MG63 (cell line): ENCODE measurements at regions not wholly inside any gene's neighbourhood (a gene's known extent, or its start where the extent isn't known, plus 50 kb on each side); places are given as distances from the start of the nearest gene placed in this dataset.

Experiments
- DNase-seq: peaks from one replicate; pipeline ENCODE4 v3.0.0-alpha.2; 2020
- H3K27me3 ChIP-seq: fragments of 250-450 bp; sonication (Bioruptor Pico); 2 replicates; pipeline ENCODE4 v1.5.1; 2020; ENCODE audit warnings: mild to moderate bottlenecking, moderate library complexity
- H3K36me3 ChIP-seq: fragments of 250-450 bp; sonication (Bioruptor Pico); 2 replicates; pipeline ENCODE4 v1.5.1; 2020; ENCODE audit warnings: mild to moderate bottlenecking, moderate library complexity
- H3K4me3 ChIP-seq: fragments of 250-450 bp; sonication (Bioruptor Pico); 2 replicates; pipeline ENCODE4 v1.5.1; 2020; ENCODE audit warnings: mild to moderate bottlenecking, moderate library complexity
- H3K9me3 ChIP-seq: fragments of 250-450 bp; sonication (Bioruptor Pico); 2 replicates; pipeline ENCODE4 v1.5.1; 2020; ENCODE audit warnings: mild to moderate bottlenecking, moderate library complexity

DNA sequence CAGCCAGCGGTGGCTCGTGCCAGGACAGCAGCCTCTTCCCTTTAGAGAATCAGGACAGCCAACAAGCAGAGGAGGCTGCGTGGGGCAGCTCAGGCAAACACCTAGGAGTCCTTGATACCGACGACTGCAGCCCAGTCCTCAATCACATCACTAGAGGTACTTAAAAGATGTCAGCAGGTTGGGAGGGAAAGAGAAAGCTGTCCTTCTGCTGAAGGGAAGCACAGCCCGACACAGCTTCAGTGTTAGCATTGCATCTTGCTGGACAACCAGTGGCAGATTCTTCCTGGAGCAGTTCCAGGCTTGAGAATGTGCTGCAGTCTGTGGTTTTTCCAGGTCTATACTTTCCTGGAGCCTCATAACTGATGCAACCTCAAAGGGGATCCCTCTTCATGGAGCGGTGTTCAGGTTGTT lies 230.5 kb downstream of the SYK start:
- H3K4me3 ChIP-seq = no peak overlapping the region
- H3K9me3 ChIP-seq = no peaks in the 10 kb centered on the region
- H3K36me3 ChIP-seq = no peaks in the 10 kb centered on the region
- no peaks in the 10 kb centered on the region for H3K27me3 ChIP-seq
- no peak for DNase-seq

GRCh38 chr9:91033270-91033669 lies 231.7 kb downstream of the SYK start:
- DNase-seq = no peak
- Histone ChIP-seq H3K27me3 (no peaks in the 10 kb centered on the region), H3K4me3 (no peak overlapping the region), H3K9me3 (no peaks in the 10 kb centered on the region), H3K36me3 (no peaks in the 10 kb centered on the region)

DNA sequence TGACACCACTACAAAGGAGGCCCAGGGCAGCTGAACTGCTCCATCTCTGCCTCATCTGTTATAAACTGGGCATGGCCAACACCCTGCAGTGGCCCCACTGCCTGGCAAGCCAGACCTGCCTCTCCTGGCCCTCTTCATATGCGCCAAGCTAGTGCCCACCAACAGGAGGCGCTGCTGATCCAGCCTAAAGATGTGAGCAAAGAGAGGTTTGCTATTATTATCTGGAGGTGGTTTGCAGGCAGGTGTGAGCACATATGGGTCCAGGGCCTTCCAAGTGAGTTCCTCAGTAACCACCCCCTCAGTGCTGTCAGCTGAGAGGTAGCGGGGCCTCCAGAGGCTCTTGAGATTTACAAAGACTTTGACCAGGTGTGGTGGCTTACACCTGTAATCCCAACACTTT lies 232.2 kb downstream of the SYK start:
- H3K36me3 ChIP-seq = no peaks in the 10 kb centered on the region
- H3K9me3 ChIP-seq = no peaks in the 10 kb centered on the region
- H3K27me3 ChIP-seq = no peaks in the 10 kb centered on the region
- DNase-seq = no peak
- no peak overlapping the region for H3K4me3 ChIP-seq

GRCh38 chr9:91034521-91034920 lies 232.9 kb downstream of the SYK start:
- H3K27me3 ChIP-seq = no peaks in the 10 kb centered on the region
- no peak overlapping the region for H3K4me3 ChIP-seq
- no peak for DNase-seq
- H3K9me3 ChIP-seq = no peaks in the 10 kb centered on the region
- H3K36me3 ChIP-seq = no peaks in the 10 kb centered on the region

DNA sequence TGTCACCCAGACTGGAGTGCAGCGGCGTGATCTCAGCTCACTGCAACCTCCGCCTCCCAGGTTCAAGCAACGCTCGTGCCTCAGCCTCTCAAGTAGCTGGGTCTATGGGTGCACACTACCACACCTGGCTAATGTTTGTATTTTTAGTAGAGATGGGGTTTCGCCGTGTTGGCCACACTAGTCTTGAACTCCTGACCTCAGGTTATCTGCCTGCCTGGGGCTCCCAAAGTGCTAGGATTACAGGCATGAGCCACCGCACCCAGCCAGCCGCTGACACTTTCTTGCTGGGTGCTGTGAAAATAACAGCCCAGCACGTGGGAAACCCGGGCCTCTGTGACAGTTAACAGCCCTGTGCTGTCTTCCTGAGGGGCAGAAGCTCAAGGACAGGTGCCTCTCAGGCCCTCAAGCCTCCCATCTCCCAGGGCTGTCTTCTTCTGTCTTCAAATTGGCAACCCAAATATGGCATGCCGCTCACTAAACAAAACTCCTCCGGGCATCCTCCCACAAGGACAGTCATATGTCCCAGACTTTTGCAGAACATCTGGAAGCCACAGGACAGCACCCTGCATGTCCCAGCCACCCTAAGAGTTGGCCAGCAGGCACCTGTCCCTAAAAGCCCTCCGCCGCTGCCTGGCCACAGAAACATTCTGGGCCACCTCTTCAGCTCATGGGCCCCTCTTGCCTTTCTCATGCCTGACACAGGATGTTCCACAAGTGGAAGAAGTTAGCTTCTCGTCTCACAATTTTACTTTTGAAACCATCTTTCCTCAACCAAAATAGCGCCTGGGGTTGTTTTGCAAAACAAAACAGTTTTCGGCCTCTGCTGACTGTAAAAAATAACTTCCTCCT lies 233.6 kb downstream of the SYK start:
- Histone ChIP-seq H3K9me3 (no peaks in the 10 kb centered on the region), H3K4me3 (no peak overlapping the region), H3K27me3 (no peaks in the 10 kb centered on the region), H3K36me3 (no peaks in the 10 kb centered on the region)
- DNase-seq = no peak

DNA sequence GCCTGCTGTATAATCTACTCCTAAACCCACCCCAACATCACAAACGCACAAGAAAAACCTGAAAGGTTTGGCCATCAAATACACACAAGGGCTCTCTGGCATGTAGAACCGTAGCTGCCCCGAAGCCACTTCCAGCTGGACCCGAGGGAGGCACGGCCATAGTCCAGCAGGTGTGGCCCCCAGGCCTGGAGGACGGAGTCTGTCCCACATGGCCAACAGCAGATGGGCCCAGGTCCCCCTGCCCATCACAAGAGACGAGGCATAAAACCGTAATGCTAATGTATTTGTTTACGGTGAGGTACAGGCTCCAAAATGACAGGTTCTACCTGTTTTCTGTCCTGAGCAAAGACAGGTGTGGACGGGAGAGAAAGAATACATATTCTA lies 234.2 kb downstream of the SYK start:
- Histone ChIP-seq H3K4me3 (no peak overlapping the region), H3K36me3 (no peaks in the 10 kb centered on the region), H3K9me3 (no peaks in the 10 kb centered on the region), H3K27me3 (no peaks in the 10 kb centered on the region)
- DNase-seq = no peak

DNA sequence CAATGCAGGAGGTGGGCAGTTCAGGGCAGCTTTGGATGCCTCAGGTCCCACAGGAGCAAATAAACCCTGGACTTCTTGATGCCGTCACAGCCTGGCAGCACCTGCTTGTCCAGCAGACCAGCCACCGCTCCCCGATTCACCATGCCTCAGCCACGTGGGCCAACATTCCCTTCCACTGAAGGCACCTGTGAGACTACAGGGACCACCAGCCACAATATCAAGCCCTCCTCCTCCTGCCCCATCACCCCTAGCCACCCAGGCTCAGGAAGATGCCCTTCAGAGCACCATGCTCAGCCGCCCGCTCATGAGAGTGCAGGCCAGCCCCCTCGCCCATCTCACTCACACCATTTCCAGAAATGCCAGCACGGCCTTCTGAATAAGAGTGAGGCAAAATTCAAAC lies 234.7 kb downstream of the SYK start:
- H3K9me3 ChIP-seq = no peaks in the 10 kb centered on the region
- H3K4me3 ChIP-seq = no peak overlapping the region
- no peak for DNase-seq
- H3K27me3 ChIP-seq = no peaks in the 10 kb centered on the region
- no peaks in the 10 kb centered on the region for H3K36me3 ChIP-seq

DNA sequence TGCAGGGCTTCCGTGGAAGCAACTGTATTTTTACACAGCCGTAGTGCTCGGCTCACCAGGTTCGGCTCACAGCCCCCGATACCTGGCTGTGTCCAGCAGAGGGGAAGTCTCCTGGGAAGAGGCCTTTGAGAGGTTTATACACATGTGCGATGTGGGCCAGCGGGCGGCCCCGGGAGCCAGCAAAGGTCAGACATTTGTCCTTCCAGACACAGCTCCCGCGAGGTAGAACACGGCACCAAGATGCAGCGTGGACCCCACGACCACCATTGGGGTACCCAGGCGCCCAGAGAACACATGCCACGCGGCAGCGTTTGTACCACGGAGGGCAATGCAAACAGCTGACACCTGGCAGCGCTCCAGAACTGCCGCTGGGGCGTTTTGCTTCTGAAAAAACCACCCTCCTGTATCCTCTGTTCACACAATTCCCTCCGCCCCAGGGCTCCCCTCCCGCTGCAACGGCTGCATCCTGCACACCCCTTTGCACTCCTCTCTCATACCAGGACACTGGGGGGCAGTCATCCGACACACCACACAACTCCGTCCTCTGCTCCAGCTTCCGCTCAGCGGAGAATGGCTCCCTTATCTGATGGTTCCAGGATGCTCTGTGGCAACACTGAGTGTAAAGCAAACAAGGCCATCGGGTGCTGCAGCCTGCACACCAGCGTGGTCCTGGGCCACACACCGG lies 235.3 kb downstream of the SYK start:
- H3K27me3 ChIP-seq = no peaks in the 10 kb centered on the region
- peak; percentile 44 for DNase-seq
- no peak overlapping the region for H3K4me3 ChIP-seq
- H3K36me3 ChIP-seq = no peaks in the 10 kb centered on the region
- no peaks in the 10 kb centered on the region for H3K9me3 ChIP-seq

DNA sequence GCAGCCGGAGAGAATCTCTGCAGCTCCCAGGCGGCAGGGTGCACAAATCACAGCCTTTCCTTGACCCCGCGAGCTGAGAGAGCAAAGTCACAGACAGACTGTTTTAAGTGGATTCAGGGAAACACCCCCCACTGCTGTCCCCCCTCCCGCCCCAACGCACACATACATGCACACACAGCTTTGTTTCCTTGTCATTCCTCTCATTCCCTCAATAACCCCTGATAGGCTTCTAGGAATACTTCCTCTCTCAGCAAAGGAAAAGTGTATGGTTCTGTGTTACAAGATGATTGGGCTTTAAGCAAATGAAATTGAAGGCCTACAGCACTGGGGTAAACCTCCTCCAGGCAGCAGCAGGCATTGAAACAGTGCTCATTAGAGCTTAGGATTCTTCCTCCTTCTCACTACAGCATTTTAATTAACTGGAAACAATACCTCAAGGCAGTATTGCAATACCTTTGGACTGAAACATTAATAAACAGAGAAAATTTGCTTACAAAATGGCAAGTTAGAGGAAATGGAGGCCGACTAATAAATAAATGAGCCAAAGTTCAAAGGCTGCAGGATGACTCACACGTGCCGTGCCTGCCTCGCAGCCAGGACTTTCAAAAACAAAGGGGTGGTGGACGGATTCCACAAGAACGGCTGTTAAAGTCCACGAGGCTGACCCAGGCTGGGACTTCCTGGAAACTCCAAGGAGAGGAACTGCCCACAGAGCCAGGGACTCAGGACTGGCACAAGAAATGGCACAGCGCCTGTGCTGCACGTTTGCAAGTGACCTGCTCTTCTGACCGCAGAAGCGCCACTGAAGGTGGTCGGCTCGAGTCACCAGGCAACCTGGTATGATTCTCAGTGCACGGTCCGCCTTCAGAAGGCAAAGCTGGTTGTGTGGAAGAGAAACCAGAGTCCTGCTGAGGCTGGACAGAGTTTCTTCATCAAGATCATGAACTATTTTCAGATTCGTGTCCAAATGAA lies 236.2 kb downstream of the SYK start:
- H3K36me3 ChIP-seq = no peaks in the 10 kb centered on the region
- peak; percentile 89 for DNase-seq

DNA sequence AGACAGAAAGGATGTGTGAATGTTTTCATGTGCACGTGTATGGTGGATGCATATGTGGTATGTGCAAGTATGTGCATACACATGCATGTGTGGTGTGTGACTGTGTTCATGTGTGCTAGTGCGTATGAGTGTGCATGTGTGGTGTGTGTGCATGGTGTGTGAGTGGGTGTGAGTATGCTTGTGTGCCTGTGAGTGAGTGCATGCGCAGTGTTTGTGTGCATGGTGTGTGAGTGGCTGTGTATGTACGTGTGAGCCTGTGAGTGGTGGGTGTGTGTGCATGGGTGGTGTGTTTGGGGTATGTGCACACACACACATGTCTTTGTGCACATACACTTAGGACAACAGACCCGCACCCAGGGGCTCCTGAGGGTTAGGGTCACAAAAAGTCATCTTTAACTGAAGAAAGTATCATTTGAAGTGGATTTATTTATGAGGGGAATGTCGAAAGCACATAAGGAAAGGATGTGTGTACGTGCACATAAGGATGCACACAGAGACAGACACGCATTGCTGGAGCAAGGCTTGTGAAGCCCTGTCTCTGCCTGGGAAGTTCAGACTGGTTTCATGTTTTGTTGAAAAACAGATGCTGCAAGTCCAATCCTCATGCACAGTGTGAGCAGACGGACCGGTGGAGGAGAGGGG lies 237.0 kb downstream of the SYK start:
- DNase-seq = no peak
- Histone ChIP-seq H3K27me3 (no peaks in the 10 kb centered on the region), H3K9me3 (no peaks in the 10 kb centered on the region), H3K36me3 (no peaks in the 10 kb centered on the region), H3K4me3 (no peak overlapping the region)

More for the DNA sequence above, 236.2 kb downstream of the SYK start:
- no peaks in the 10 kb centered on the region for H3K27me3 ChIP-seq
- H3K9me3 ChIP-seq = no peaks in the 10 kb centered on the region
- no peak overlapping the region for H3K4me3 ChIP-seq

GRCh38 chr9:91039125-91039834 lies 237.7 kb downstream of the SYK start:
- no peak for DNase-seq
- H3K36me3 ChIP-seq = no peaks in the 10 kb centered on the region
- H3K27me3 ChIP-seq = no peaks in the 10 kb centered on the region
- no peak overlapping the region for H3K4me3 ChIP-seq
- H3K9me3 ChIP-seq = no peaks in the 10 kb centered on the region

GRCh38 chr9:91039835-91040140 lies 238.2 kb downstream of the SYK start:
- H3K36me3 ChIP-seq = no peaks in the 10 kb centered on the region
- H3K27me3 ChIP-seq = no peaks in the 10 kb centered on the region
- H3K9me3 ChIP-seq = no peaks in the 10 kb centered on the region
- no peak for DNase-seq
- no peak overlapping the region for H3K4me3 ChIP-seq

DNA sequence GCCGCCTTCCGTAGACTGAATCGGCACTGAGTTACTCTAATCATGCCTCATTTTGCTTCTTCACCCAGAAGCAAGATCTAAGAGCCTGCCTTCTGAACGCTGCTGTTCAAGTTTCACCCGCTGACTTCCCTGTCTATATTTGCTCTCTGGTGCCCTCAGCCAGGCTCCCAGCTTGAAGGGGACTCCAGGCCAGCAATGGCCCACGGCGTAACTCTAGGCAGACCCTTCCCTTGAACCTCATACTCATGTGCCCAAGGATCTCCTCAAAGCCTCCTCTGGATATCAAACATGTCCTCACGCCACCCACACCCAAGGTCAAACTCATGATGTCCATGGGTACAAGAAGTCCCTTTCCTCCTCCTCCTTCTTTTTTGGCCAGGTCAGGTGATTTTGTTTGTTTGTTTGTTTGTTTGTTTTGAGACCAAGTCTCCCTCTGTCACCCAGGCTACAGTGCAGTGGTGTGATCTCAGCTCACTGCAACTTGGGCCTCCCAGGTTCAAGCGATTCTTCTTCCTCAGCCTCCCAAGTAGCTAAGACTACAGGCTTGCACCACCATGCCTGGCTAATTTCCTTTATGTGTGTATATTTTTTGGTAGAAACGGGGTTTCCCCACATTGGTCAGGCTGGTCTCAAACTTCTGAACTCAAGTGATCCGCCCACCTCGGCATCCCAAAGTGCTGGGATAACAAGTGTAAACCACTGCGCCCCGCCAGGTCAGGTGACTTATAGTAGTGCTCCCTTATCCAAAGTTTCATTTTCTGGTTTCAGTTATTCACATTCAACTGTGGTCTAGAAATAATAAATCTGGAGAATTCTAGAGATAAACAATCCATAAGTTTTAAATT lies 239.0 kb downstream of the SYK start:
- H3K9me3 ChIP-seq = no peaks in the 10 kb centered on the region
- no peaks in the 10 kb centered on the region for H3K27me3 ChIP-seq
- no peak overlapping the region for H3K4me3 ChIP-seq
- H3K36me3 ChIP-seq = no peaks in the 10 kb centered on the region
- DNase-seq = no peak

DNA sequence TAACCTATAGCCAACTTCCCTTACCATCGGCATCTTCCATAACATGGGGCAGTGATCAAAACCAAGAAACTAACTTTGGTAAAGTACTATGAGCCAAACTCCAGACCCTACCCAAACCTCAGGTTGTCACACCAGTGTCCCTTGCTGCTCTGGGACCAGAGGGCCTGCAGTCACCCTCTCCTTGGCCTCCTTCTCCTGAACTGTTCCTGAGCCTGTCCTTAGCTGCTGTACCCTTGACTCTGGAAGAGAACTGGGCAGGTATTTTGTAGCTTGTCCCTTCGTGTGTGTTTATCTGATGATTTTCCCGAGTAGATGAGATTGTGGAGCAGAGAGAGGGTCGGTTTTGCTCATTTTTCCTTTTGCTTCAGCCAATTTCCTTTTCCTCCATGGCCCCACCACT lies 240.4 kb downstream of the SYK start:
- no peak for DNase-seq
- H3K9me3 ChIP-seq = no peaks in the 10 kb centered on the region
- no peaks in the 10 kb centered on the region for H3K36me3 ChIP-seq

DNA sequence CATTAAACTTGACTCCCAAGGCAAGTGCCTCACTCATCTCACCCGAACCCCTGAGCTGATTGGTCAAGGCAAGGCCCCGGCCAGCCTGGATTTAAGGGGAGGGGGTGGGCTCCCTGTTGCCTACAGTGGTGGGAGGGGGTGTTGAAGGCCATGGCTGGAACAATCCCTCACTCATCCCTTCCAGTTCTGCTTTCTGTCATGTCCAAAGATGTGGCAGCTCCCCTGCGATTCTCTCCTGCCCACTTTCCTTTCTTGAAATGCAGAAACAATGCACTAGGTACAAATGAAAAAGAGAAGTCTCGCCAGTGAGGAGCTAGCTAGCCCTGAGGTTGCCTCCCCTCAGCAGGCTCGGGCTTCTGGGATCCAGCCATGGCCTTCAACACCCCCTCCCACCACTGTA lies 240.9 kb downstream of the SYK start:
- Histone ChIP-seq H3K27me3 (no peaks in the 10 kb centered on the region), H3K36me3 (no peaks in the 10 kb centered on the region), H3K4me3 (no peak overlapping the region), H3K9me3 (no peaks in the 10 kb centered on the region)
- DNase-seq = no peak

More for the DNA sequence above, 240.4 kb downstream of the SYK start:
- Histone ChIP-seq H3K27me3 (no peaks in the 10 kb centered on the region), H3K4me3 (no peak overlapping the region)
